HS-27A (cell line): ENCODE measurements at regions not wholly inside any gene's neighbourhood (a gene's known extent, or its start where the extent isn't known, plus 50 kb on each side); places are given as distances from the start of the nearest gene placed in this dataset.

Experiments
- DNase-seq: peaks from one replicate; pipeline ENCODE4 v3.0.0-alpha.2; 2012; ENCODE audit warnings: low read depth, missing footprints

- DNase-seq, result no peak
Measured at GRCh38 chr15:39183164-39183881, 397.6 kb upstream of the THBS1 start.

- no peak for DNase-seq
Measured at GRCh38 chr15:39184701-39185390, 396.0 kb upstream of the THBS1 start.

- DNase-seq, result no peak
Measured at GRCh38 chr15:39188314-39188713, 392.6 kb upstream of the THBS1 start.

- no peak for DNase-seq
Measured at GRCh38 chr15:39188930-39189329, 391.9 kb upstream of the THBS1 start.

GRCh38 chr15:39191871-39192291 lies 389.0 kb upstream of the THBS1 start:
- peak; percentile 71 for DNase-seq

GRCh38 chr15:39192351-39192750 lies 388.5 kb upstream of the THBS1 start:
- DNase-seq, result no peak

GRCh38 chr15:39192979-39193560 lies 387.8 kb upstream of the THBS1 start:
- no peak for DNase-seq

GRCh38 chr15:39193611-39194010 lies 387.3 kb upstream of the THBS1 start:
- DNase-seq, result no peak

- DNase-seq, result no peak
Measured at GRCh38 chr15:39194106-39194830, 386.6 kb upstream of the THBS1 start.

GRCh38 chr15:39195961-39196486 lies 384.9 kb upstream of the THBS1 start:
- DNase-seq, result peak; percentile 90

GRCh38 chr15:39198044-39199000 lies 382.6 kb upstream of the THBS1 start:
- no peak for DNase-seq

GRCh38 chr15:39199076-39199475 lies 381.8 kb upstream of the THBS1 start:
- no peak for DNase-seq

- no peak for DNase-seq
Measured at GRCh38 chr15:39200586-39200985, 380.3 kb upstream of the THBS1 start.

GRCh38 chr15:39202641-39203040 lies 378.2 kb upstream of the THBS1 start:
- DNase-seq, result no peak

- no peak for DNase-seq
Measured at GRCh38 chr15:39204031-39204430, 376.8 kb upstream of the THBS1 start.

- no peak for DNase-seq
Measured at GRCh38 chr15:39205081-39205480, 375.8 kb upstream of the THBS1 start.

- DNase-seq, result no peak
Measured at GRCh38 chr15:39205506-39206371, 375.1 kb upstream of the THBS1 start.

- DNase-seq, result no peak
Measured at GRCh38 chr15:39207532-39208115, 373.3 kb upstream of the THBS1 start.

- no peak for DNase-seq
Measured at GRCh38 chr15:39208187-39208586, 372.7 kb upstream of the THBS1 start.
